NAMALWA (cell line): ENCODE measurements at regions not wholly inside any gene's neighbourhood (a gene's known extent, or its start where the extent isn't known, plus 50 kb on each side); places are given as distances from the start of the nearest gene placed in this dataset.
A peak's percentile ranks its signal among the peaks of the same experiment; 100 is the strongest.

ENCODE experiments used
- DNase-seq: peaks from one replicate; pipeline ENCODE4 v3.0.0-alpha.2; 2015; ENCODE audit warnings: low spot score

DNA sequence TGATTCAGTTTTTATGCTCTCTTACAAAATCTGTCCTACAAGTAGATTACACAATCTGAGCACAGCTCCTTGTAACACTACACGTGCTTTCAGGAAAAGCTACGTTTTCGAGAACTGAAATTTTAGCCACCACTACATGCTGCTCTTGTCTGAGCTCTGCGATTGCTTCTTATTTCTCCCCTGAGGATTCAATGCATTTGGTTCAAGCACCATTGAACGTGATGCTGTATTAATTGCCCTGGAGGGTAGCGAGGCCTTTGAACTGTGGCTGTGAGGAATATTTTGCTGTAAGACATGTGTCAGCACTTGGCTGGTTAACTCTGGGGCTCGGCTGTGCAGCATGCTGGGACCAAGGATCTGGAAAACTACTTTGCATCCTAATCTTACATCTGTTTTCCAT lies 405.8 kb downstream of the EPHA4 start:
- DNase-seq = peak; percentile 4

- no peak for DNase-seq
Observed at GRCh38 chr2:221167561-221167960, 404.5 kb downstream of the EPHA4 start.

- DNase-seq = no peak
Observed at GRCh38 chr2:221169724-221170123, 402.4 kb downstream of the EPHA4 start.

GRCh38 chr2:221170548-221170947 lies 401.6 kb downstream of the EPHA4 start:
- no peak for DNase-seq

GRCh38 chr2:221176667-221177066 lies 395.4 kb downstream of the EPHA4 start:
- no peak for DNase-seq

DNA sequence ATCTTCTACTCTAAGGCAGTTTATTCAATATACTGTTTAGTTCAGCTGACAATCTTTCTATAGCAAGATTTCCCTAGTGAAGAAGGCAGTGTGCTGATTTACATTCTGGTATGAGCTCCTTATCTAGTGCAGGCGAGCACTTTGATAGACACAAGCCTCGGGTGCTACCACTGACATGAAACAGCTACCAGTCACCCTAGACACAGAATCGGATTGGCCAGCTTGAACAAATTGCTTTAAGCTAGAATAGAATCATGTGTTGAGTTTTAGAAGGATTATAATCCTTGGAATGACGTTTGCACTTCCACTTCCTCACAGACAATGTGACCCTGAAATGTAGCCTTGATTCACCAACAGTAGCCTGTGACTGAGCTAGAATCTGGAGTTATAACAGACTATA lies 394.0 kb downstream of the EPHA4 start:
- no peak for DNase-seq

- no peak for DNase-seq
Observed at GRCh38 chr2:221186873-221187272, 385.2 kb downstream of the EPHA4 start.

- DNase-seq = no peak
Observed at GRCh38 chr2:221189431-221190067, 382.6 kb downstream of the EPHA4 start.

GRCh38 chr2:221195829-221196228 lies 376.3 kb downstream of the EPHA4 start:
- no peak for DNase-seq

- DNase-seq = no peak
Observed at GRCh38 chr2:221197225-221197856, 374.8 kb downstream of the EPHA4 start.

GRCh38 chr2:221198309-221198708 lies 373.8 kb downstream of the EPHA4 start:
- no peak for DNase-seq

- DNase-seq = peak; percentile 33
Observed at GRCh38 chr2:221200184-221200839, 371.8 kb downstream of the EPHA4 start.

- peak; percentile 50 for DNase-seq
Observed at GRCh38 chr2:221202431-221202830, 369.7 kb downstream of the EPHA4 start.

DNA sequence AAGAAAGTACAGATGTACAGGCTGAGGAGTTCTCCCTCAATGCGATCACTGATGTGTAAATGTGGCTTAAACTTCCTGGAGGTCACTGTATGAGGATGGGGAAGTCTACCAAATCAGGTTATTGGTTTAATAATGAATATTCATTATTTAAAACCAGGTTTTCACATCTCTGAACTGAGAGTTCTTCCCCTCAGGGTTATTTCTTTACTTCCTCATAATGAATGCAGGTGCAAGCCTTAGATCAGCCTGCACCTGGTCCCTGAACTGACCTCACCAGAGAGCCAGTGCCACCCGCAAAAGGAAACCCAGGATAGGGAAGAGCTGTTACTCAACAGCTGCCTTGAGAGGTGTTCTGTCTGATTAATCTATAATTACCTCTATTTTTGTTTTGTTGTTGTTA lies 369.0 kb downstream of the EPHA4 start:
- DNase-seq = peak; percentile 95

DNA sequence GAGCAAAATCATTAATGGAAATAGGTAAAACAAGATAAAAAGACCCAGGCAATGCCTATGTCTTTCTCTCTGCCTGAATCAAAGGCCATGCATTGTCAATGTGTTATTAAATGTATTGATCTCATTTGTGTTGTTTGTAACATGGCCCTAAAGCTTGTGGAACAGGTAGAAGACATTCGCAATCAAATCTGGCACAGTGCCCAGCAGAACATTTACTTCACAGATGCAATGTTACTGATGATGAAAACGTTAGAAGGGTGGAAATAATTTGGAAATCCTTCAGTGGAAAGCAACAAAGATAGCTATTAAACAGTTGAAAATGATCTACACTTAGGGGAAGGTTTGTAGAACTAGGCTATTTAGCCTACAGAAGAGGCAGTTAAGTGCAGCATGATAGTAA lies 368.2 kb downstream of the EPHA4 start:
- DNase-seq = peak; percentile 71

DNA sequence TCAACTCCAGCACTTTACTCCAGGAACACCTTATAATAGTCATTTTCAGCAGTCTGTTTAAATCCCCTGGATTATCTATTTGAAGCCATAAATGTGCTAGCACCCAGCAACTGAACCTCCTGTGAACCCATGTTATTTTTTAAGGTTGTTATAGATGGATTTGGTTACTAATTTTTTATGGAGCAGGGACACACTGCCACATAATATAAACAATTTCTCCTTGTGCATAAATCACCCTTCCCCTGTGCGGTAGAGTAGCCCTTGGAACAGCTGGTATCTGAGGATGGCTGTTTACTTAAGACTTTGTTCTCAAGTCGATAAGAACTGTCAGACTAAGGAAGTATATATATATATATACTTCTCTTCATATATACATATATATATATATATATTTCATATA lies 367.4 kb downstream of the EPHA4 start:
- DNase-seq = no peak

- no peak for DNase-seq
Observed at GRCh38 chr2:221205103-221205673, 366.9 kb downstream of the EPHA4 start.

GRCh38 chr2:221210686-221211085 lies 361.4 kb downstream of the EPHA4 start:
- no peak for DNase-seq

- DNase-seq = no peak
Observed at GRCh38 chr2:221211653-221212052, 360.5 kb downstream of the EPHA4 start.

DNA sequence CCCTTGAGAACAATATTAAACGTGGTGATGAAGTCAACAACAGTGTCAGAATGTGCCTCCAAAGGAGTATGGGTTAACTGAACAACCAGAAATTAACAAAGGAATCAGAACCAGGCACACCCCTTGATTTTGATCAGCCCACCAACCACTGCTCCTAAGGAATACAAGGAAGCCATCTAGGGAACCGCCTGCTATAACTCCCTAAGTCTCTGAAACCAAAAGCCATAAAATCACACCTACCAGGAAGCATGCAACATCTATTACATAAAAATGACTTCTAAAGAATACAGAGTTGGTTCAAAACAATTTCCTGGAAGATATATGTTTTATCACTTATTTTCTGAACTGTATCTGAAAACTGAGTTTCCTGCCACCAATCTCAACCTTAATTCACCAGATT lies 360.0 kb downstream of the EPHA4 start:
- DNase-seq = no peak

DNA sequence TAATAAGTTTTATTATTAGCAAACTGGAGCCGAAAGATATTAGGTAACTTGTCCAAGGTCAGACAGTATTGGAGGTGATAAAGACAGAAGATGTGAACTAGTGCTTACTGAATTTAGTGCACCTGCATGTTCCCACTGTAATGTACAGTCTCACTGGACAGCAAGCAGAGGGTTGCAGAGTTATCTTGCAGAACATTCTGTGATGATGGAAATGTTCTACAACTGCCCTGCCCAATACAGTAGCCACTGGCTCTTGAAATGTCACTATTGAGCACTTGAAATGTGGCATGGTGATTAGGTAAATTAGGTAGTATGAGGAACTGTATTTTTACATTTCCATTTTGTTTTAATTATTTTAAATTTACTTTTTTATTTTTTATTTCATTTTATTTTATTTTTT lies 356.6 kb downstream of the EPHA4 start:
- no peak for DNase-seq

DNA sequence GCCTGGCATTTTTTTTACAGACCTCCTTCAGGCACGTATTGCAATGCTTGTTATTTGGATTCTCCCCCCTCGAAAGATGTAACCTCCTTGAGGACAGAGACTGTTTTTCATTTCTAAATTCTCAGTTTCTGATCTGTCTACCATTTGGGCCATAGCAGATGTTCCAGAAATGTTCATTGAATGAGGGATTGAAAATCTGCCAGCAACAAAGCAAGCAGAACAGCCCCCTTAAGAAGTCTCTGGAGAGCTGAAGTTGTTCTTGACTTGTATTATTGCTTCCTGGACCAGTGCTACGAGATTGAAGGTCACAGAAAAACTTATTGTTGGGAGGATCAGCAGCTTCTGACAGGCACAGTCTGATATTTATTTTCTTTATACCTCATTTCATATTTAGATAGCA lies 355.5 kb downstream of the EPHA4 start:
- DNase-seq = no peak

- DNase-seq = no peak
Observed at GRCh38 chr2:221225752-221226151, 346.4 kb downstream of the EPHA4 start.
